HepG2 (cell line): ENCODE measurements at regions not wholly inside any gene's neighbourhood (a gene's known extent, or its start where the extent isn't known, plus 50 kb on each side); places are given as distances from the start of the nearest gene placed in this dataset.

Source experiments
- BCLAF1 ChIP-seq: fragments of 450-650 bp; IDR thresholded peaks from 2 replicates; pipeline ENCODE4 v1.6.1; 2017; ENCODE audit warnings: mild to moderate bottlenecking
- ELF3 ChIP-seq: IDR thresholded peaks from 2 replicates; pipeline ENCODE4 v1.6.1; 2016; ENCODE audit warnings: missing genetic modification reagents, missing compliant biosample characterization
- NFKB2 ChIP-seq: sonication (generic); formaldehyde crosslinking; IDR thresholded peaks from 2 replicates; pipeline ENCODE4 v1.4.0; 2020; ENCODE audit warnings: missing genetic modification reagents, borderline replicate concordance
- PHF20 ChIP-seq: sonication (generic); formaldehyde crosslinking; IDR thresholded peaks from 2 replicates; pipeline ENCODE4 v1.5.0; 2020; ENCODE audit warnings: mild to moderate bottlenecking, missing genetic modification reagents
- WIZ ChIP-seq: sonication (generic); formaldehyde crosslinking; IDR thresholded peaks from 2 replicates; pipeline ENCODE4 v1.5.1; 2020; ENCODE audit warnings: mild to moderate bottlenecking, missing genetic modification reagents
- ZNF672 ChIP-seq: sonication (generic); formaldehyde crosslinking; IDR thresholded peaks from 2 replicates; pipeline ENCODE4 v1.8.1; 2022; ENCODE audit warnings: missing genetic modification reagents
- ZUFSP ChIP-seq: sonication (generic); formaldehyde crosslinking; IDR thresholded peaks from 2 replicates; pipeline ENCODE4 v1.9.0; 2021; ENCODE audit warnings: missing genetic modification reagents, mild to moderate bottlenecking, borderline replicate concordance
- TF ChIP-seq, protein P1 (sequence below): sonication (generic); formaldehyde crosslinking; IDR thresholded peaks from 2 replicates; pipeline ENCODE4 v1.9.0; 2021; ENCODE audit warnings: mild to moderate bottlenecking, missing genetic modification reagents
- TF ChIP-seq, protein P2 (sequence below): sonication (generic); formaldehyde crosslinking; IDR thresholded peaks from 2 replicates; pipeline ENCODE4 v1.8.0; 2022; ENCODE audit warnings: mild to moderate bottlenecking, missing genetic modification reagents; ENCODE audit not compliant: insufficient replicate concordance

- TF ChIP-seq, protein P1, sequence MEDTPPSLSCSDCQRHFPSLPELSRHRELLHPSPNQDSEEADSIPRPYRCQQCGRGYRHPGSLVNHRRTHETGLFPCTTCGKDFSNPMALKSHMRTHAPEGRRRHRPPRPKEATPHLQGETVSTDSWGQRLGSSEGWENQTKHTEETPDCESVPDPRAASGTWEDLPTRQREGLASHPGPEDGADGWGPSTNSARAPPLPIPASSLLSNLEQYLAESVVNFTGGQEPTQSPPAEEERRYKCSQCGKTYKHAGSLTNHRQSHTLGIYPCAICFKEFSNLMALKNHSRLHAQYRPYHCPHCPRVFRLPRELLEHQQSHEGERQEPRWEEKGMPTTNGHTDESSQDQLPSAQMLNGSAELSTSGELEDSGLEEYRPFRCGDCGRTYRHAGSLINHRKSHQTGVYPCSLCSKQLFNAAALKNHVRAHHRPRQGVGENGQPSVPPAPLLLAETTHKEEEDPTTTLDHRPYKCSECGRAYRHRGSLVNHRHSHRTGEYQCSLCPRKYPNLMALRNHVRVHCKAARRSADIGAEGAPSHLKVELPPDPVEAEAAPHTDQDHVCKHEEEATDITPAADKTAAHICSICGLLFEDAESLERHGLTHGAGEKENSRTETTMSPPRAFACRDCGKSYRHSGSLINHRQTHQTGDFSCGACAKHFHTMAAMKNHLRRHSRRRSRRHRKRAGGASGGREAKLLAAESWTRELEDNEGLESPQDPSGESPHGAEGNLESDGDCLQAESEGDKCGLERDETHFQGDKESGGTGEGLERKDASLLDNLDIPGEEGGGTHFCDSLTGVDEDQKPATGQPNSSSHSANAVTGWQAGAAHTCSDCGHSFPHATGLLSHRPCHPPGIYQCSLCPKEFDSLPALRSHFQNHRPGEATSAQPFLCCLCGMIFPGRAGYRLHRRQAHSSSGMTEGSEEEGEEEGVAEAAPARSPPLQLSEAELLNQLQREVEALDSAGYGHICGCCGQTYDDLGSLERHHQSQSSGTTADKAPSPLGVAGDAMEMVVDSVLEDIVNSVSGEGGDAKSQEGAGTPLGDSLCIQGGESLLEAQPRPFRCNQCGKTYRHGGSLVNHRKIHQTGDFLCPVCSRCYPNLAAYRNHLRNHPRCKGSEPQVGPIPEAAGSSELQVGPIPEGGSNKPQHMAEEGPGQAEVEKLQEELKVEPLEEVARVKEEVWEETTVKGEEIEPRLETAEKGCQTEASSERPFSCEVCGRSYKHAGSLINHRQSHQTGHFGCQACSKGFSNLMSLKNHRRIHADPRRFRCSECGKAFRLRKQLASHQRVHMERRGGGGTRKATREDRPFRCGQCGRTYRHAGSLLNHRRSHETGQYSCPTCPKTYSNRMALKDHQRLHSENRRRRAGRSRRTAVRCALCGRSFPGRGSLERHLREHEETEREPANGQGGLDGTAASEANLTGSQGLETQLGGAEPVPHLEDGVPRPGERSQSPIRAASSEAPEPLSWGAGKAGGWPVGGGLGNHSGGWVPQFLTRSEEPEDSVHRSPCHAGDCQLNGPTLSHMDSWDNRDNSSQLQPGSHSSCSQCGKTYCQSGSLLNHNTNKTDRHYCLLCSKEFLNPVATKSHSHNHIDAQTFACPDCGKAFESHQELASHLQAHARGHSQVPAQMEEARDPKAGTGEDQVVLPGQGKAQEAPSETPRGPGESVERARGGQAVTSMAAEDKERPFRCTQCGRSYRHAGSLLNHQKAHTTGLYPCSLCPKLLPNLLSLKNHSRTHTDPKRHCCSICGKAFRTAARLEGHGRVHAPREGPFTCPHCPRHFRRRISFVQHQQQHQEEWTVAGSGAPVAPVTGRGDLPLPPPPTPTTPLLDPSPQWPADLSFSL (CRISPR knock-in tag), result no peak
- TF ChIP-seq ELF3 (CRISPR knock-in tag), result no peak
- TF ChIP-seq, protein P2, sequence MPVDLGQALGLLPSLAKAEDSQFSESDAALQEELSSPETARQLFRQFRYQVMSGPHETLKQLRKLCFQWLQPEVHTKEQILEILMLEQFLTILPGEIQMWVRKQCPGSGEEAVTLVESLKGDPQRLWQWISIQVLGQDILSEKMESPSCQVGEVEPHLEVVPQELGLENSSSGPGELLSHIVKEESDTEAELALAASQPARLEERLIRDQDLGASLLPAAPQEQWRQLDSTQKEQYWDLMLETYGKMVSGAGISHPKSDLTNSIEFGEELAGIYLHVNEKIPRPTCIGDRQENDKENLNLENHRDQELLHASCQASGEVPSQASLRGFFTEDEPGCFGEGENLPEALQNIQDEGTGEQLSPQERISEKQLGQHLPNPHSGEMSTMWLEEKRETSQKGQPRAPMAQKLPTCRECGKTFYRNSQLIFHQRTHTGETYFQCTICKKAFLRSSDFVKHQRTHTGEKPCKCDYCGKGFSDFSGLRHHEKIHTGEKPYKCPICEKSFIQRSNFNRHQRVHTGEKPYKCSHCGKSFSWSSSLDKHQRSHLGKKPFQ (CRISPR knock-in tag), result no peak
- TF ChIP-seq NFKB2 (CRISPR knock-in tag), result no peak
- no peak for TF ChIP-seq WIZ (CRISPR knock-in tag)
- no peak for TF ChIP-seq ZNF672 (CRISPR knock-in tag)
- TF ChIP-seq BCLAF1, result no peak
- TF ChIP-seq PHF20 (CRISPR knock-in tag), result no peak
- no peak for TF ChIP-seq ZUFSP (CRISPR knock-in tag)
- TF ChIP-seq, all 625 proteins: peak for 0
Measured at GRCh38 chr11:105548359-105548758, 61.5 kb upstream of the GRIA4 start (continued).
